ENCODE measurements at regions not wholly inside any gene's neighbourhood (a gene's known extent, or its start where the extent isn't known, plus 50 kb on each side); places are given as distances from the start of the nearest gene placed in this dataset.

GRCh38 chr16:86421995-86422394, 88.3 kb upstream of the FOXF1 start:
- ATAC-seq (no peak), DNase-seq (ENCODE audit: missing footprints) (no peak)
- intact Hi-C loops (cut with DNase I): no loop called here

- no peak for ATAC-seq
- intact Hi-C loops (cut with DNase I): no loop called here
- no peak for DNase-seq (ENCODE audit: missing footprints)
These were observed 85.9 kb upstream of the FOXF1 start for GRCh38 chr16:86424398-86424797.

DNA sequence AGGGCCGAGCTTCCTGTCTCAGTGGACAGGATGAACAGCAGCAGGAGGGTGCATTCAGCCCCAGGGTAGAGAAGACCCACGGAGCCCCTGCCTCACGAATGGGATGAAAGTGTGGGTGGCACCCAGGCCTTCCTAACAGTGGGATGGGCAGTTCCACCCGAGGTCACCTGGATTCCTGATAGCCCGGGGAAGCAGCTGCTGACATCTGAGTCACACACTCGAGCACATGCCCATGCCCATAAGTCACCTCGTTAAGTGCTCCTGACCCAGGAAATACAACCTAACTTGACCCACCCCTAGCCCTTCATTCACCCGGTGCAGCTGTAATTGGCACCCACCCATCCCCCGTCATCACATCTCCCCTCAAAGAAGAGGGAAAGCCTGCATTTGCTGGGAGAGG, 85.3 kb upstream of the FOXF1 start:
- intact Hi-C loops (cut with DNase I): no loop called here
- no peak for DNase-seq (ENCODE audit: missing footprints)
- ATAC-seq: no peak

- DNase-seq (ENCODE audit: missing footprints) (no peak), ATAC-seq (no peak)
- intact Hi-C loops (cut with DNase I): no loop called here
These were observed 84.2 kb upstream of the FOXF1 start for GRCh38 chr16:86426063-86426642.

GRCh38 chr16:86427433-86427851, 82.9 kb upstream of the FOXF1 start:
- no peak for DNase-seq (ENCODE audit: missing footprints)
- no peak for ATAC-seq
- intact Hi-C loops (cut with DNase I): no loop called here

- intact Hi-C loops (cut with DNase I): no loop called here
- ATAC-seq: peak; percentile 59
- DNase-seq (ENCODE audit: missing footprints): no peak
These were observed 81.4 kb upstream of the FOXF1 start for GRCh38 chr16:86428729-86429517.

GRCh38 chr16:86429663-86430062, 80.7 kb upstream of the FOXF1 start:
- intact Hi-C loops (cut with DNase I): no loop called here
- DNase-seq (ENCODE audit: missing footprints): no peak
- no peak for ATAC-seq

DNA sequence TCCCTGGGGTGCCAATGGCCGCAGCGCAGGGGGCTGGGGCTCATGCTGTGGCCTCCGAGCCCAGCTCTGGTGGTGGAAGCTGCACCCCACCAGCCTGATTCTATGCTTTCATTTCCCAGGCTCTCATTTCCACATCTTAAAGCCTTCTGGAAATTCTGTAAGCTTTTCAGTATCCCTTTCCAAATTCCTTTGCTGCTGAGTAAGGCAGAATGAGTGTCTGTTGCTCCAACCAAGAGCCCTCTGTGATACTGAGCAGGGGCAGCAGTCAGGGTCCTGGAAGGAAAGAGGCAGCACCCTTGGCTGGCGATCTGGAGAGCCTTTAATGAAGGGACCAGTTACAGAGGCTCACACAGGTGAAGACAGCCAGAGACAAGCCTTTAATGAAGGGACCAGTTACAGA, 79.5 kb upstream of the FOXF1 start:
- DNase-seq (ENCODE audit: missing footprints): no peak
- intact Hi-C loops (cut with DNase I): no loop called here
- ATAC-seq: no peak

- DNase-seq (ENCODE audit: missing footprints): no peak
- no peak for ATAC-seq
- intact Hi-C loops (cut with DNase I): no loop called here
These were observed 78.8 kb upstream of the FOXF1 start for GRCh38 chr16:86431540-86431939.

- ATAC-seq: no peak
- DNase-seq (ENCODE audit: missing footprints): no peak
- intact Hi-C loops (cut with DNase I): no loop called here
These were observed 78.3 kb upstream of the FOXF1 start for GRCh38 chr16:86432048-86432447.

DNA sequence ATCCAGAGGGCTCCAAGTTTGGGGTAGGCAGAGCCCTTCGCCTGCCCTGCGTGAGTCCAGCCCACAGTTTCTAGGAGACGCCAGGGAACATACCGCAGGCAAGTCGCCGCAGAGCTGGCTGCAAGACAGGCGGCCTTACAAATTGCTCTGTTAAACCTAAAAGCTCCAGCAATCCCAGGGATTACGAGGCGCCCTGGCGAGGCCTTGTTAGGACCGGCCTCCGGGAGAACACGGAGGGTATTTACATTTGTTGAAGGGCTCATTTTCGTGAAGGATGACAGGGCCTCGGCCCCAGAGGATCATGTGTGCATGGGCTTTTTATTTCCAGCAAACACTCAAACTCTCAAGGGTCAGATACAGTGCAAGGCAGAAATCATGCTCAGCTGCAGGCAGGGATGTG, 77.6 kb upstream of the FOXF1 start:
- no peak for ATAC-seq
- intact Hi-C loops (cut with DNase I): no loop called here
- DNase-seq (ENCODE audit: missing footprints): no peak

- intact Hi-C loops (cut with DNase I): no loop called here
- ATAC-seq (no peak), DNase-seq (ENCODE audit: missing footprints) (no peak)
These were observed 73.7 kb upstream of the FOXF1 start for GRCh38 chr16:86436466-86437185.

GRCh38 chr16:86437348-86437747, 73.0 kb upstream of the FOXF1 start:
- no peak for DNase-seq (ENCODE audit: missing footprints)
- no peak for ATAC-seq
- intact Hi-C loops (cut with DNase I): no loop called here

DNA sequence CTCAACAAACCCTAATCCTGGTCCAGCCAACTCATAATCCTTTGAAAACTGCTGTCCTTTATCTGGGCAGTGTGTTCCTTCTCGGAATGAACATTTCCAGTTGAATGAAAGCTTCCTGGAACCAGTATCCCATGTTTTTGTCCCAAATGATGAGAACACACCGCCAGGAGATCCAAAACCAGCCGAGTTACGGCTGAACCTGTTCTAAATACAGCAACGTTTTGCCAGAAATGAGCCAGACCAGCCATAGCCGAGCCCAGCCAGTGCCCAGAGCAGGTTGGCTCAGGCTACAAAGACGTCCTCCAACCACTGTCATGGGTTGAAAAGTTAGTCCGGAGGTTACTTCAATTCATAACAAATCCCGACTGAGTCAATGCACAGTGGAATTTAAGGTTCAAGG, 67.6 kb upstream of the FOXF1 start:
- intact Hi-C loops (cut with DNase I): no loop called here
- DNase-seq (ENCODE audit: missing footprints) (no peak), ATAC-seq (no peak)

GRCh38 chr16:86443508-86444147, 66.7 kb upstream of the FOXF1 start:
- intact Hi-C loops (cut with DNase I): no loop called here
- DNase-seq (ENCODE audit: missing footprints) (no peak), ATAC-seq (no peak)

- intact Hi-C loops (cut with DNase I): no loop called here
- no peak for DNase-seq (ENCODE audit: missing footprints)
- ATAC-seq: no peak
These were observed 66.1 kb upstream of the FOXF1 start for GRCh38 chr16:86444261-86444660.

DNA sequence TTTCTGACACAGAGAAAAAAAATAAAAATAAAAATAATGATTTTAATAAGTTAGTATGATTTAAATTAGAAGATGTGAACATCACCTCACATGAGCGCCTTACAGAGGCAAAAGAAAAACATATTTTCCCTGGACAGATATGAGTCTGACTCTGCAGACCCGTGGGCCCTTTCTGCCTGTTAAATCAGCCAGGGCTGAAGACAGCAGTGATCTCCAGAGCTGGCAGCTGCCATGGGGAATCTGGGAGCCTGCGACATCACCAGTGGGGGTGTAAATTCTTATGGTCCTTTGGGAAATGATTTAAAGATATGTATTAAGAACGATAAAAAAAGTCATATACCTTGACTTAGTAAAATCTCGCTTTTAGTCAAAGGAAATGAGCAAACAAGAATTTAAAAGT, 65.7 kb upstream of the FOXF1 start:
- intact Hi-C loops (cut with DNase I): no loop called here
- DNase-seq (ENCODE audit: missing footprints) (no peak), ATAC-seq (no peak)

DNA sequence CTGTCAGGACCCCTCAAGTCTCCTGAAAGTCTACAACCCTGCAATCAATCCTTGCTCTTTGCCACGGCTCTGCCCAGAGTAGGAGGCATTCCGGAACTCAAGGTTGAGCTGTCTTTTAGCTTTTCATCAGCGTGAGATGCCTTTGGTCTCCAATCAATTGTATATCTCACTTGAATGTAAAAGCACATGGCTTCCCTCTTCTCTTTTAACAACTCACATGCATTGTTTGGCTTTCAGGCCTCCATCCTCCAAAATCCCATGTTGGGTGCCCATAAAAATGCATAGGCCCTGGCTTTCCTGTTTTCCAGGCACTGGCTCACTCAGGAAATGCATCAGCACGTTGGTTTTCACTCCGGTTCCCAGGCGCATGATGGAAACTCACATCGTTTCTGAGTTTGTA, 64.0 kb upstream of the FOXF1 start:
- intact Hi-C loops (cut with DNase I): no loop called here
- DNase-seq (ENCODE audit: missing footprints): no peak
- no peak for ATAC-seq

DNA sequence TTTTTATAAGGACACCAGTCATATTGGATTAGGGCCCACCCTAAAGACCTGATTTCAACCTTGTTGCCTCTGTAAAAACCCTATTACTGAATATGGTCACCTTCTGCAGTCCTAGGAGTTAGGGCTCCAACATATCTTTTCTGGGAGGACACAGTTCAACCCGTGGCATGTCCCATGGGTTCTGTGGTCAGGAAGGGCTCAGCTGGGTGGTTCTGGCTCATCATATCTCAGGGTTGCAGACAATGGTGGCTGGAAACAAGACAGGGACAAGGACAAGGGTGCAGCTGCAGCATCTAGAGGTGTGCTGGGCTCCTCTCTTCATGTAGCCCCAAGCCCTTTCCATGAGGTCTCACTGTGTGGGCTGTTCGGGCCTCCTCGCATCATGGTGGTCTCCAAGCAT, 63.1 kb upstream of the FOXF1 start:
- intact Hi-C loops (cut with DNase I): no loop called here
- DNase-seq (ENCODE audit: missing footprints): no peak
- ATAC-seq: no peak
